ENCODE measurements at regions not wholly inside any gene's neighbourhood (a gene's known extent, or its start where the extent isn't known, plus 50 kb on each side); places are given as distances from the start of the nearest gene placed in this dataset.

DNA sequence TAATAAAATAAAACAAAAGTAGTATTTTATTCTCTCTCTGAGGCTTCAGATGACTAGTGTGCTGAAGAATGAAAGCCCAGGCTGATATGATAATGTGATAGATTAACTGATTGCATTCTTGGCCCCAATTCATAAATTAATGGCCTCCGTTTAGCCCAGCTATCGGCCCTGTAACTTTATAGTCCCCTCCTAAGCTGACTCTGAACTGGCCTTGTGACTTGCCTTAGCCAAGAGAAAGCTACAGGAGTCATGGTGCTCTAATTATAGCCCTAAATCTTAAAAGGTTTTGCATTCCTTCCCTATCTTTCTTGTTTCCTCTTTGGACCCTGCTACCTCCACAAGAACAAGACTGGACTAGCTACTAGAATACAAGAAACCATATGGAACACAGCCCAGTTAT lies 123.2 kb upstream of the EPHA3 start:
- TF ChIP-seq, protein P1, sequence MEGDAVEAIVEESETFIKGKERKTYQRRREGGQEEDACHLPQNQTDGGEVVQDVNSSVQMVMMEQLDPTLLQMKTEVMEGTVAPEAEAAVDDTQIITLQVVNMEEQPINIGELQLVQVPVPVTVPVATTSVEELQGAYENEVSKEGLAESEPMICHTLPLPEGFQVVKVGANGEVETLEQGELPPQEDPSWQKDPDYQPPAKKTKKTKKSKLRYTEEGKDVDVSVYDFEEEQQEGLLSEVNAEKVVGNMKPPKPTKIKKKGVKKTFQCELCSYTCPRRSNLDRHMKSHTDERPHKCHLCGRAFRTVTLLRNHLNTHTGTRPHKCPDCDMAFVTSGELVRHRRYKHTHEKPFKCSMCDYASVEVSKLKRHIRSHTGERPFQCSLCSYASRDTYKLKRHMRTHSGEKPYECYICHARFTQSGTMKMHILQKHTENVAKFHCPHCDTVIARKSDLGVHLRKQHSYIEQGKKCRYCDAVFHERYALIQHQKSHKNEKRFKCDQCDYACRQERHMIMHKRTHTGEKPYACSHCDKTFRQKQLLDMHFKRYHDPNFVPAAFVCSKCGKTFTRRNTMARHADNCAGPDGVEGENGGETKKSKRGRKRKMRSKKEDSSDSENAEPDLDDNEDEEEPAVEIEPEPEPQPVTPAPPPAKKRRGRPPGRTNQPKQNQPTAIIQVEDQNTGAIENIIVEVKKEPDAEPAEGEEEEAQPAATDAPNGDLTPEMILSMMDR (IDR thresholded peaks at IDR 0.05), result no peak
- no peak for TF ChIP-seq POLR2A (IDR thresholded peaks at IDR 0.05)
